Hepatocyte (in vitro differentiated cells): ENCODE measurements at regions not wholly inside any gene's neighbourhood (a gene's known extent, or its start where the extent isn't known, plus 50 kb on each side); places are given as distances from the start of the nearest gene placed in this dataset.

ENCODE experiments used
- CTCF ChIP-seq: fragments of 200-600 bp; sonication (generic); IDR thresholded peaks from 2 replicates; pipeline ENCODE4 v1.5.1; 2016; ENCODE audit warnings: antibody characterized with exemption, mild to moderate bottlenecking; ENCODE audit not compliant: poor library complexity
- EZH2 ChIP-seq: fragments of 200-600 bp; sonication (generic); IDR thresholded peaks from 2 replicates; pipeline ENCODE4 v1.6.1; 2016; ENCODE audit warnings: antibody characterized with exemption, mild to moderate bottlenecking, borderline replicate concordance
- EZH2phosphoT487 ChIP-seq: fragments of 200-600 bp; sonication (generic); IDR thresholded peaks from one replicate; pipeline ENCODE4 v1.6.1; 2018; ENCODE audit warnings: antibody characterized with exemption, mild to moderate bottlenecking, low read depth, moderate library complexity; ENCODE audit not compliant: unreplicated experiment, severe bottlenecking

- TF ChIP-seq CTCF (no peak), EZH2 (no peak), EZH2phosphoT487 (no peak)
These were observed 68.2 kb upstream of the ISX start for GRCh38 chr22:34997633-34998299.
